AG09309 (cell line): ENCODE measurements at regions not wholly inside any gene's neighbourhood (a gene's known extent, or its start where the extent isn't known, plus 50 kb on each side); places are given as distances from the start of the nearest gene placed in this dataset.

Experiments
- DNase-seq: peaks from one replicate; pipeline ENCODE4 v3.0.0-alpha.2; 2010; ENCODE audit warnings: low read depth
- H3K4me3 ChIP-seq: 2 replicates; pipeline ENCODE4 v1.5.1; 2011; ENCODE audit warnings: mild to moderate bottlenecking, low read depth, low read length, moderate library complexity; ENCODE audit not compliant: control insufficient read depth
- CTCF ChIP-seq: IDR thresholded peaks from 2 replicates; pipeline ENCODE4 v1.5.1; 2011; ENCODE audit warnings: mild to moderate bottlenecking, low read depth, low read length, inconsistent platforms; ENCODE audit not compliant: insufficient read depth, control insufficient read depth; ENCODE audit errors: missing control alignments

DNA sequence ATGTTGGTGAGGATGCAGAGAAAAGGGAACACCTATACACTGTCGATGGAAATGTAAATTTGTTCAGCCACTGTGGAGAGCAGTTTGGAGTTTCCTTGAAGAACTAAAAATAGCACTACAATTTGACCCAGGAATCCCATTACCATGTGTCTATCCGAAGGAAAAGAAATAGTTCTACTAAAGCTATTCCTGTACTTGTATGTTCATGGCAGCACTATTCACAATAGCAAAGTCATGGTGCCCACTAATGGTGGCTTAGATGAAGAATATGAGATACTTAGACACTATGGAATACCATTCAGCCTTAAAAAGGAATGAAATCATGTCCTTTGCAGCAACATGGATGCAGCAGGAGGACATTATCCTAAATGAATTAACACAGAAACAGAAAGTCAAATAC, 50.2 kb upstream of the CAST start:
- DNase-seq = no peak
- no peak for TF ChIP-seq CTCF
- no peak overlapping the region for H3K4me3 ChIP-seq
